ENCODE measurements at regions not wholly inside any gene's neighbourhood (a gene's known extent, or its start where the extent isn't known, plus 50 kb on each side); places are given as distances from the start of the nearest gene placed in this dataset.

GRCh38 chr10:2858452-2858851 lies 208.9 kb upstream of the PFKP start:
- no peak for DNase-seq (ENCODE audit: low spot score)

DNA sequence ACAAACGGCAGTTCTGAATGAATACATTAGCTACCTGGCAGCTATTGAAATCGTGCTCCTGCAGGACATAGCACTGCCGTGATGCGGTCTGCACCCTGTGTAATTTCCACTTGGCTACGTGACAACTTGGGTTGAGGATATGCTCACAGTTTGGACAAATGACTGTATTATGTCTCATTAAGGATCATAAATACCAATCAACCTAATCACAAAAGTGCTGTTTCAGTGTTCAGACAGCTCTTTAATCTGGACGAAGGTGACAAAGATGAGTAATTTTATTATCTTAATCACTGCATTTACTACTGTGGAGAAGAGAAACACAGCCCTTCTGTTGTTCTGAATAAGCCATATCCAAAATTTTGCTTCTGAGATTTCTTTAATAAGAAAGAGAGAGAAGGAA lies 210.8 kb upstream of the PFKP start:
- no peak for DNase-seq (ENCODE audit: low spot score)

DNA sequence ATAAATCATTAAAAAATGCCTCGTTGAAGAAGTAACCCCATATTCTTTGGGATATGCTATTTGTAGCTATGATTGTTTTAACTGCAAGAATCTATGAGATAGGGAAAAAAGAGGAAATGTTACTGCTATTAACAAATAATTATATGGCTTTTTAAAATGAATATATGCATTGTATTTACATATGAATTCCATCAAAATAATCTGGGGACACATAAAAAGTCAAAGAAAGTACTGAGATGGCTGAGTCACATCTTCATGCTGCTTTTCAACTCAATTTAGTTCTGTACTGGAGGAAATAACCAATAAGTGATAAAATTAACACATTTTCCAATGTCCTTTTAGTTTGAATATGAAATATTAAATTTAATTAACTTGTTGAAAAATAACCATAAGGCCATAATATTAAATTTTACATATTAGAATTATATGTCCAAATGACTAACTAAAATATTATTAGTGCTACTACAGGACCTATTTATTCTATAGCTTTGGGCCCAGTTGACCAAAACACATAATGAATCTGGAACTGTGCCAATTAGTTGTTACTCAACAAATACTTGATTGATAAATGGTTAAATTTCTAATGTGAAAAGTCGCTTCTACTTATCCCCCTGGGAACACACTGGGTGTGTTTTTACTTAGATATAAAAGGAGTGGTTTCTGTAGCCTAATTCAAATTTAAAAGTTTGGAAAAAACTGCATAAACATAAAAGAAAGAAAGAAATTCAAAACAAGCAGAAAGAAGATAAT lies 214.6 kb upstream of the PFKP start:
- no peak for DNase-seq (ENCODE audit: low spot score)

- no peak for DNase-seq (ENCODE audit: low spot score)
Measured at GRCh38 chr10:2851566-2851965, 215.8 kb upstream of the PFKP start.

GRCh38 chr10:2850202-2850601 lies 217.1 kb upstream of the PFKP start:
- no peak for DNase-seq (ENCODE audit: low spot score)

DNA sequence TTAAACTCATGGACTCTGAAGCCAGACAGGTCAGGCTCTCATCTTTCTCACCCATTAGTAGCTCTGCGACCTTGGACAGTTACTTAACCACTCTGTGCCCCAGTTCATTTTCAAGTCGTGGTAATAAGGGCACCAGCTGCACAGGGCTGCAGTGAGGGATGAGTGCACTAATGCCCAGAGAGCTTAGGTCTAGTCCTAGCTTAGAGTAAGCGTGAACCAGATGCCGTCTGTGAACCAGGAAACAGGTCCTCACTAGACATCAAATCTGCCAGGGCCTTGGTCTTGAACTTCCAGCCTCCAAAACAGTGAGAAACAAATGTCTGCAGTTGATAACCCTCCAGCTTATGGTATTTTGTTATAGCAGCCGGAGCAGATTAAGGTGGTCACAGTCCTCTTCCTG lies 222.4 kb upstream of the PFKP start:
- DNase-seq (ENCODE audit: low spot score), result no peak

GRCh38 chr10:2839081-2839725 lies 228.1 kb upstream of the PFKP start:
- DNase-seq (ENCODE audit: low spot score), result peak; percentile 21

DNA sequence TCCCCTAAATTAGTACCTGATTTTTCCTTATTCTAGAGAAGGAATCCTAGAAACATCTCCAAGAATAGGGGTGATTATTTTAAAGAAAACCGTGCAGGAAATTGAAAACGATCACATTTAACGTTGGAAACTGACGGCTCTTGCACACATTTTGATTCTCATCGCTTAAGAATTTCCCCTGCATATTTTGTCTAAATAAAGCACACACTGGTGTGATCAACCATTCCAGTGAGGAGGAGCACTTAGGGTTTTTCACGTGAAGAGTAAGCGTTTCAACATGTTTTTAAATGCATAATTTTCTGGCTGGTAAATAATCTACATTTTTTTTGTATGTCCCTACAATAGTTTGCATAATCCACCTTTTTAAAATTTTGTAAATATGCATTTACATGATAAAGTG lies 229.7 kb upstream of the PFKP start:
- DNase-seq (ENCODE audit: low spot score), result no peak

DNA sequence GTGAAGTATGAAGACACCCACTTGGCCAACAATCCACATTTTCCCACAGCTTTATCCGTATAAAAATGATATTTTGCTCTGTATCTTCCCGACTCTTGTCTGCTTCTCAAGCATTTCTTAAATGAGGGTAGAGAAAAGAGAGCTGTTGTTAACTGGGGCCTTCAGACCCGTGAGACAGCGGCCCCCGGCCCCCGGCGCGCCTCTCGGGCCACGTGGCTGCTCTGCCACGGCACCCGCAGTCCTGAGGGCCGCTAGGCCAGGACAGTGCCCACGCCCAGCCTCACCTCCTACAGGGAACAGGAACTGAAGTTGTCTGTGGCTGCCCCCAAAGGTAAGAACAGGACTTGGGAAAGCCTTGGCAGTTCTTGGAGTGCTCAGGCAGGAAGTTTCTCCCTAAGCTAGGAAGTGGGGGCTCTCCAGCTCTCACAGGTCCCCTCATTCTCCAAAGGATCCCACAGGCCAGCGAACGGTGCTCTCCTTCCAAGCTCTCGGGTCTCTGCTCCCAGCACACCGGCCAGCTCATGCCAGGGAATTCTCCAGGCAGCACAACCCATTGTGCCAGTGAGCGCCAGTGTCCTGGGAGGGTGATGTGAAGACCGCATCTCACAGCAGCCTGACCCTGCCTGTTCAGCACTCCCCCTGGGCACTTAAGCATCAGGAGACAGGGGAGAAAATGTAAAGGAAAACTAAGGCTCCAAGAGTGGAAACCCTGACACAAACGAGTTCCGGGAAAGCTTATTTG lies 230.3 kb upstream of the PFKP start:
- no peak for DNase-seq (ENCODE audit: low spot score)

DNA sequence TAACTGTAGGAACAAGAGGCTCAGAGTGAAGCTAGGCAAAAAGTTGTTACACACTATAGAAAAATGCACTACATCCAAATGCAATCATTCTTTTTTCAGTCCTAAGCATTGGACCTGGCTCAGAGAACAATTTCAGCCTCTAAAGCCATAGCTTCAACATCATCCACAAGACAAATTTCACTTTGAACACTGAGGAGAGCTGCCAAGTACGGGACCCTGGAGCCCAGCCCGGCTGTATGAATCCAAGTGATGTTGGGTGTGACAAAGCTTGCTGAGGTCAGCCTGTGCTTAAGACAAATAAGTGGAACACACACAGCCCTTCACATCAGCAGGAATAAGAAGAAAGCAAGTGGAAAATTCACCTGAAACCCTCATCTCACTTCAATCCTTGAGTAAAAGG lies 233.1 kb upstream of the PFKP start:
- no peak for DNase-seq (ENCODE audit: low spot score)

DNA sequence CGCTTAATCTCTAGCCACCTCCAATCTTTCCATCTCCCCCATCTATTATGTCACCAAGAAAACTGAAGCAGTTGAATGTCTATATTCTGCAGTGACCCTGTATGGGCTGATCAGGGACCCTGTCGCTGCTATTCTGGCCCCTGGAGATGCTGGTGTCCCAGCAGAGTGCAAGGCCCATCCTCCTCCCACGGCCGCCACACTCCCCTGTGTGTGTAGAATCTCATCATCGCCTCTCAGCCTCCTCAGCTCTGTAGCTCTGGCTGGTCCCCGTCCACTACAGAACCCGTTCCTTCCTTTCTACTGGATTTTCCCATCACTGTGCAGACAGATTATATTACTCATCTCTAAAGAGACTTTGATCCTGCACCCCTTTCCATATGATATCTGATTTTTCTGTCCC lies 235.8 kb upstream of the PFKP start:
- no peak for DNase-seq (ENCODE audit: low spot score)

GRCh38 chr10:2828741-2829140 lies 238.6 kb upstream of the PFKP start:
- no peak for DNase-seq (ENCODE audit: low spot score)

DNA sequence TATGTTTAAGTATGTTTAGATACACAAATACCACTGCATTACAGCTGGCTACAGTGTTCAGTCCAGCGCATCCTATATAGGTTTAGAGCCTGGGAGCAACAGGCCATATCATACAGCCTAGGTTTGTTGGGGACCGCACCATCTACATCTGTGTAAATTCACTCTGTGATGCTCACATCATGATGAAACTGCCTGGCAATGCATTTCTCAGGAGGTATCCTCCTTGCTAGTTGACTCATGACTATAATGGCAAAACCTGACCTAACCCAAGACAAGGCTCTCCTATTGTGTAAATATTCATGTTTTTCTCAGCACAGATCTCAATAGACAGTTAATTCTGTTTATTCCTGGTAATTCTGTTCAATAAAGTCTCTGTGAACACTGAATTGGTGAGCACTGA lies 240.7 kb upstream of the PFKP start:
- no peak for DNase-seq (ENCODE audit: low spot score)

DNA sequence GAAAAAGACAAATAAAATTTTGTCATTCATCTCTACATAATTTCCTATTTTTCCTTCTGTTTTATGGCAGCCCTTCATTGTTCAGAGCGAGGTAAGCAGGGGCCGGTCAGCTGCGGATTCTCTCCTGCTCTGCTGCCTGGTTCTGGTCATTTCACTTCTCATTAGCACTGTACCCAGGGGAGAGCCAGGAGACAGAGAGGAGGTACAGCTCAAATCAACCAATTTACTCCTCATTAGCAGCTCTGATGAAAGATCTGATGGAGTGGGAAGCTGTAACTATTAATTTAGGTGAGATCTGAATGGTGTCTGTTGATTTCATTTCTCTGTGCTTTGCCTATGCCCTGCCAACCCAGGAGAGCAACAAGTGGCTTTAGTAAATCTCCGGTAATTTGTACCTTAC lies 241.5 kb upstream of the PFKP start:
- DNase-seq (ENCODE audit: low spot score), result no peak

DNA sequence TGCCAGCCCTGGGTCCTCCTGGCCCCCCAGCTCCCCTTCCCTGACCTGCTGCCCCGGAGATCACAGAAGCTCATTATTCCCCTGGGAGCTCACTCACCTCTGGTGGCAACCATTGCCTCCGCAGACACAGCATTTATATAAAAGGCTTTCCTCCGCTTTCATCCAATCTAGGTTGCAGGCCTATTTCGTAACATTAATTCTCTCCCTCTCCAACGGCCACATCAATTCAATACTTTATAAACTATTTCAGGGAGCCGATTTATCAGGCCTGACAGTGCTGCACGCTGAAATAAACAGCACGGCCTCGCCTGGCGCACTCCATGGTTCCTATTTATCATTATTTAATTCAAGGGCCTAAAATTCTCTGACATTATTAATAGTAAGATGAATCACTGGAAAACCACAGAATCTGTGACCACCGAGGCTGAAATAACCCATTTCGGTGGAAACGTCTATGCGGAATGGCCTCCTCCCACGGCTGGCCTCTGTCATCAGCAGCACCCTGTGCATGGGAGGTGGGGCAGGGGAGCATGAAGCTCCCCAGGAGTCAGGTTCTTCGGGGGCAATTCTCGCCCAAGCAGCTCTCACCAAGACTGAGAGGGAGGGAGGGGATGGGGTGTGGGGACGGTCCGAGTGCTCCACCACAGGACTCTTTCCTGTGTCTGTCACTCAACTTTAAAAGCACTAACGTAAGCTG lies 249.3 kb upstream of the PFKP start:
- no peak for DNase-seq (ENCODE audit: low spot score)

DNA sequence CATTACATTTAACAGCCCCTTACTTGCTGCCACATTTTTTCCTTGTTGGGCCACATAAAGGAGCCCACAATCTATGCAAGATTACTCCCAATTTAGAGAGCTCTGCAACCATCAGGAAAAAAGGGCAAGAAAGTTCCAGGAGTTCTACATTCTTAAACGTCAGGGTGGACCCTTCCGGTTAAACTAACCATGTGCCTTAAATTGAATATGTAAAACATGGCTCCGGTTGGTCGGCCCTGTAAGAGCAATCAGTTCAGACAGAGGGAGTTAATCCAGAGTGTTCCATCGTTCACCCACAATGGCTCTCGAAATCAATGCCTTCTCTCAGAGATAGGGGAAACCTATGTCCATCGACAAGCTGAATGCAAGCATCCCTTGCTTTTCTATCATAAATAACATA lies 253.7 kb upstream of the PFKP start:
- no peak for DNase-seq (ENCODE audit: low spot score)

DNA sequence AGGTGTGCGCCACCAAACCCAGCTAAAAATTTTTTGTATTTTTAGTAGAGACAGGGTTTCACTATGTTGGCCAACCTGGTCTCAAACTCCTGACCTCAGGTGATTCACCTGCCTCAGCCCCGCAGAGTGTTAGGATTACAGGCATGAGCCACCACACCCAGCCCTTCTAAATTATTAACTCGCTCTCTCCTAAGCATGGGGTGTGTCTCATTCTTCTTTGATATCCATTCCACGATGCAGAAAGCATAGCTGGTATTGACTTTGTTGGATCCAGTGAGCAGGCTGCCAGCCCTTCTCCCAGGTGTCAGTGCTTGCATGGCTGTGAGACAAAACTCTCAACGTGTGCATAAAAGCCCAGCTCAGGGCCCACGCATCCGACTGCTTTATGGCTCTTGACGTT lies 254.1 kb upstream of the PFKP start:
- DNase-seq (ENCODE audit: low spot score), result peak; percentile 68

GRCh38 chr10:2812631-2813030 lies 254.7 kb upstream of the PFKP start:
- DNase-seq (ENCODE audit: low spot score), result no peak

DNA sequence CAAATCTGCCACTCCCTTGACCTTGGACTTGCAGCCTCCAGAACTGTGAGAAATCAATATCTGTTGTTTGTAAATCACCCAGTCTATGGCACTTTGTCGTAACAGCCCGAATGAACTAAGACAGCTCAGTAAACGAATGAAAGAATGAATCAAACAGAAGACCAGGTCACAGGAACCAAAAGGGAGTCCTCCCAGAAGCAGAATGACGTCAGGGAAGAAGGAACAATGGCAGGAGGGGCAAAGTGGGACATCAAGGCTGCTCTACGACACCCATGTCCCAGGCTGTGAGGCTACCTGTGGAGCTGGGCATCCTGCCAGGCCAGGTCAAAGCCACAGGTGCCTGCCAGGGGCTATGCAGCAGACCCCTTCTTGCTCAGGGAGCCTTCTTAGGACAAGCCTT lies 267.2 kb upstream of the PFKP start:
- DNase-seq (ENCODE audit: low spot score), result peak; percentile 43

DNA sequence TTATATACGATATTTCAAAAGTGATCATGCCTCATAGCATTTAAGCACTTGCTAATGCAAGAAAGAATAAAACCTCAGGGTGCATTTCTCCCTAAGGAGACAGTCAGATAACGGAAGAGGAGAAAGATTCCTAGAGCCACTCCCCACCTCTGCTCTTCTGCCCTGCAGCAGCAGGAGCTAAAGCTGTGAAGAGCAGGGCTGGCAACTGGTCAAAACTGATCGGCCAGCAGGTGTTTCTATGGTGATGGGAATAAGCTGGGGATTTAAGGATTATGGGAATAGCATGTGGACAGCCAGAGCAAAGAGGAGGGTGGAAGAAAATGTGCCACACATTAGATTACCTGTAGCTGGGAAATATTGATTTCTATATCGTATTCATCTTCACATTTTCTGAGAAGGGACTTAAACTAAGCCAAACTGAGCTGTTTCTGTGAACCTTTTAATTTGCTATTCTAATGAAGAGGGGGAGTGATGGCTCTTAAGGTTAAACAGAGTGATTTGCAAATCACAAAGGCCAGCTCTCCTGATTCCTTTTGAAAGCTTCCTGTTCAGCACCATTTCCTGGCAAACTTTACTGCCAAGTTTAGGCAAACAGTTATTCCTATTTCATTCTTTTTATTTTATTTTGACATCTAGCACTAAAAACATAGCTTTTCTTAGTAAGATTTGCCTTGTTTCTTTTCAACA lies 268.9 kb upstream of the PFKP start:
- DNase-seq (ENCODE audit: low spot score), result no peak

DNA sequence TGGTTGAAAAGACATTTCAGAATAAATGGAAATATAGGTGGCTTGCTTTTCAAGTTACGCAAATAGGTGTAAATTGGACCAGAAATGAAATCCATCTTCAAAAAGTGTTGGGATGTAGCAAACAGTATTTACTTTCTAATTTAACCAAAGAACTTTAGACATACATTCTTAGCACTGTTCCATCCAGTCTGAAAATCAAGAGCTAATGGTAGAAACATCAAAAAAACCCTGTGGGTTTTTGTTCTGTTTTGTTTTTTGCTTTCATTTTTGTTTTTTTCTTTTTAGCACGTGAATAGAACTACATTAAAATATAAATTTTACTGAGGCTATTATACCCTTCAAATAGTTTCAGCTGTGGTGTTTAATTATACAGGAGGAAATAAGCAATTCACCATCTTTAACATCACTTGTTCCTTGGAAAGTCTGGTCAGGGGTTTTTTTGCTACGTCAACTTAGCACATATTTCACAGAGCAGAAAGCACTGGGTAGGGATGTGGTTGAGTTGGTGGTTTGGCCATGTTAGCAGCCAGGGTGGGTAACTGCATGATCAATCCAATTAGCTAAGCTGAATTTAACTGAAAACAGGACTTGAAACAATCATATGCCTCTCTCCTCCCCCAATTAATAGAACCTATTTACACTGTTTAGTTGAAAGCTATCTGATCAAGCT lies 275.4 kb upstream of the PFKP start:
- no peak for DNase-seq (ENCODE audit: low spot score)
